K562 (cell line): ENCODE measurements at regions not wholly inside any gene's neighbourhood (a gene's known extent, or its start where the extent isn't known, plus 50 kb on each side); places are given as distances from the start of the nearest gene placed in this dataset.

Source experiments
- CHD7 ChIP-seq: fragments of 200-600 bp; sonication (generic); IDR thresholded peaks from one replicate; pipeline ENCODE4 v1.6.1; 2012; ENCODE audit warnings: mild to moderate bottlenecking, low read depth, low read length, inconsistent platforms
- MTA1 ChIP-seq: fragments of 450-650 bp; IDR thresholded peaks from 2 replicates; pipeline ENCODE4 v1.6.1; 2017; ENCODE audit warnings: borderline replicate concordance
- NCOA6 ChIP-seq: fragments of 450-650 bp; IDR thresholded peaks from 2 replicates; pipeline ENCODE4 v1.6.1; 2017; ENCODE audit warnings: mild to moderate bottlenecking
- SREBF1 ChIP-seq: fragments of 150-350 bp; IDR thresholded peaks from 2 replicates; pipeline ENCODE4 v1.6.1; 2014; ENCODE audit warnings: antibody characterized with exemption, low read depth, low read length, borderline replicate concordance
- TFAM ChIP-seq: fragments of 250-450 bp; sonication (Bioruptor Pico); conservative IDR thresholded peaks from 2 replicates; pipeline ENCODE4 v1.5.0; 2021; ENCODE audit warnings: mild to moderate bottlenecking, moderate library complexity

DNA sequence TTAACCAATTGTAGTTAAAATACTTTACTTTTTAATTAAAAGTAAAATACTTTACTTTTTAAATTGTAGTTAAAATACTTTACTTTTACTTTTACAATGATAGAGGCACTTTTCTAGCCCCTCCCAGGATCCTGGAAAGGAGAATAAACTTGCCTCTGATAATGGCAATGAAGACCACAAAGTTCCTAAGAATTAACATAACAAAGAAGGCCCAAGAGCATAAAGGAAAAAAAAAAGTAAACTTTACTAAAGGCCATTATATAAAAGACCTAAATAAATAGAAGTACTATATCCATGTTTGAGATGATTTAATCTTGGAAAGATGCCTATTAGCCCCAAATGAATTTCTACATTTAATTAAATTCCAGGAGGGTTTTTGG is 129.1 kb upstream of the THY1 start (continued):
- TF ChIP-seq CHD7 (no peak), MTA1 (no peak), NCOA6 (no peak), TFAM (CRISPR knock-in tag) (no peak), SREBF1 (no peak)
